Sigmoid colon (tissue), 4 donors: ENCODE measurements at regions not wholly inside any gene's neighbourhood (a gene's known extent, or its start where the extent isn't known, plus 50 kb on each side); places are given as distances from the start of the nearest gene placed in this dataset.

Source experiments
- EP300 ChIP-seq, 4 donors: sonication (generic); formaldehyde crosslinking; IDR thresholded peaks; one replicate each; pipeline ENCODE4 v1.6.1; 2017; ENCODE audit warnings: antibody characterized with exemption in 4 of 4
- POLR2A ChIP-seq, 2 donors: fragments of 450-650 bp; IDR thresholded peaks; one replicate each; pipeline ENCODE4 v1.6.1; 2016; ENCODE audit warnings: antibody characterized with exemption in 2 of 2, mild to moderate bottlenecking in 2 of 2, moderate library complexity in 2 of 2
- POLR2AphosphoS5 ChIP-seq, 4 donors: sonication (generic); formaldehyde crosslinking; IDR thresholded peaks; one replicate each; pipeline ENCODE4 v1.6.1; 2017; ENCODE audit warnings: antibody characterized with exemption in 4 of 4
- TF ChIP-seq, protein P1 (sequence below), 4 experiments: fragments of 450-650 bp in 3 of 4; fragments of 200-600 bp in 1 of 4; IDR thresholded peaks; one replicate each; pipeline ENCODE4 v1.5.1; 2016 to 2019; ENCODE audit warnings: antibody characterized with exemption in 4 of 4, mild to moderate bottlenecking in 3 of 4, moderate library complexity in 2 of 4

GRCh38 chr3:28781053-28781452, 432.4 kb upstream of the AZI2 start:
- TF ChIP-seq, protein P1, sequence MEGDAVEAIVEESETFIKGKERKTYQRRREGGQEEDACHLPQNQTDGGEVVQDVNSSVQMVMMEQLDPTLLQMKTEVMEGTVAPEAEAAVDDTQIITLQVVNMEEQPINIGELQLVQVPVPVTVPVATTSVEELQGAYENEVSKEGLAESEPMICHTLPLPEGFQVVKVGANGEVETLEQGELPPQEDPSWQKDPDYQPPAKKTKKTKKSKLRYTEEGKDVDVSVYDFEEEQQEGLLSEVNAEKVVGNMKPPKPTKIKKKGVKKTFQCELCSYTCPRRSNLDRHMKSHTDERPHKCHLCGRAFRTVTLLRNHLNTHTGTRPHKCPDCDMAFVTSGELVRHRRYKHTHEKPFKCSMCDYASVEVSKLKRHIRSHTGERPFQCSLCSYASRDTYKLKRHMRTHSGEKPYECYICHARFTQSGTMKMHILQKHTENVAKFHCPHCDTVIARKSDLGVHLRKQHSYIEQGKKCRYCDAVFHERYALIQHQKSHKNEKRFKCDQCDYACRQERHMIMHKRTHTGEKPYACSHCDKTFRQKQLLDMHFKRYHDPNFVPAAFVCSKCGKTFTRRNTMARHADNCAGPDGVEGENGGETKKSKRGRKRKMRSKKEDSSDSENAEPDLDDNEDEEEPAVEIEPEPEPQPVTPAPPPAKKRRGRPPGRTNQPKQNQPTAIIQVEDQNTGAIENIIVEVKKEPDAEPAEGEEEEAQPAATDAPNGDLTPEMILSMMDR (IDR thresholded peaks at IDR 0.05) = no peak
- TF ChIP-seq POLR2AphosphoS5 (IDR thresholded peaks at IDR 0.05) (no peak), EP300 (IDR thresholded peaks at IDR 0.05) (no peak), POLR2A (IDR thresholded peaks at IDR 0.05) (no peak)
